Activated T-helper 2 cell treated with anti-CD3 and anti-CD28 coated beads, Interferon-gamma antibody, Interleukin-2, Interleukin-4, amounts not matched to agents 10 μg/mL and 5 μg/mL and 100 μg/mL, durations not matched to agents 14 hours and 24 hours and 36 hours (primary cell): ENCODE measurements at regions not wholly inside any gene's neighbourhood (a gene's known extent, or its start where the extent isn't known, plus 50 kb on each side); places are given as distances from the start of the nearest gene placed in this dataset.

ENCODE experiments used
- DNase-seq: peaks from one replicate; pipeline ENCODE4 v3.0.0; 2021; ENCODE audit warnings: low spot score
- H3K27ac Mint-ChIP-seq: one replicate; pipeline ENCODE4 v1.8.0; 2021; ENCODE audit warnings: mixed read lengths
- H3K27me3 Mint-ChIP-seq: one replicate; pipeline ENCODE4 v1.8.0; 2021; ENCODE audit warnings: low read depth, mixed read lengths
- H3K36me3 Mint-ChIP-seq: one replicate; pipeline ENCODE4 v1.8.0; 2021; ENCODE audit warnings: low read depth, mixed read lengths
- H3K4me1 Mint-ChIP-seq: one replicate; pipeline ENCODE4 v1.8.0; 2021; ENCODE audit warnings: low read depth, mixed read lengths
- H3K4me3 Mint-ChIP-seq: one replicate; pipeline ENCODE4 v1.8.0; 2021; ENCODE audit warnings: low read depth, mild to moderate bottlenecking, moderate library complexity, mixed read lengths
- H3K9me3 Mint-ChIP-seq: one replicate; pipeline ENCODE4 v1.8.0; 2021; ENCODE audit warnings: mixed read lengths
- intact Hi-C: fragments of 100-400 bp; cut with micrococcal nuclease; formaldehyde crosslinking; loops from one replicate; pipeline ENCODE4 v1.15.1; 2023

GRCh38 chr5:158265346-158265745 is 406.4 kb upstream of the CLINT1 start:
- peaks cover 4% of the 10 kb centered on the region for H3K9me3 Mint-ChIP-seq
- no peak overlapping the region for H3K4me3 Mint-ChIP-seq
- intact Hi-C loops = no loop called here
- no peaks in the 10 kb centered on the region for H3K4me1 Mint-ChIP-seq
- H3K27me3 Mint-ChIP-seq = no peaks in the 10 kb centered on the region
- H3K27ac Mint-ChIP-seq = no peak overlapping the region
- H3K36me3 Mint-ChIP-seq = no peaks in the 10 kb centered on the region
- no peak for DNase-seq

- intact Hi-C loops = no loop called here
- DNase-seq = no peak
- Mint-ChIP-seq H3K4me1 (no peaks in the 10 kb centered on the region), H3K27me3 (no peaks in the 10 kb centered on the region), H3K36me3 (no peaks in the 10 kb centered on the region), H3K4me3 (no peak overlapping the region), H3K9me3 (peaks cover 4% of the 10 kb centered on the region), H3K27ac (no peak overlapping the region)
Observed at GRCh38 chr5:158264264-158264663, 405.3 kb upstream of the CLINT1 start.

- no peaks in the 10 kb centered on the region for H3K4me1 Mint-ChIP-seq
- H3K27me3 Mint-ChIP-seq = no peaks in the 10 kb centered on the region
- no peak overlapping the region for H3K4me3 Mint-ChIP-seq
- no peak for DNase-seq
- no peak overlapping the region for H3K27ac Mint-ChIP-seq
- intact Hi-C loops = no loop called here
- H3K9me3 Mint-ChIP-seq = peaks cover 4% of the 10 kb centered on the region
- H3K36me3 Mint-ChIP-seq = no peaks in the 10 kb centered on the region
Observed at GRCh38 chr5:158261674-158262367, 402.9 kb upstream of the CLINT1 start.

GRCh38 chr5:158256096-158256495 is 397.2 kb upstream of the CLINT1 start:
- no peaks in the 10 kb centered on the region for H3K36me3 Mint-ChIP-seq
- no peak for DNase-seq
- no peak overlapping the region for H3K27ac Mint-ChIP-seq
- H3K9me3 Mint-ChIP-seq = peaks cover 4% of the 10 kb centered on the region
- intact Hi-C loops = no loop called here
- no peak overlapping the region for H3K4me3 Mint-ChIP-seq
- H3K27me3 Mint-ChIP-seq = no peaks in the 10 kb centered on the region
- no peaks in the 10 kb centered on the region for H3K4me1 Mint-ChIP-seq

GRCh38 chr5:158255609-158256008 is 396.7 kb upstream of the CLINT1 start:
- no peaks in the 10 kb centered on the region for H3K36me3 Mint-ChIP-seq
- H3K4me3 Mint-ChIP-seq = no peak overlapping the region
- H3K9me3 Mint-ChIP-seq = peaks cover 2% of the 10 kb centered on the region
- intact Hi-C loops = no loop called here
- H3K27ac Mint-ChIP-seq = no peak overlapping the region
- DNase-seq = no peak
- H3K27me3 Mint-ChIP-seq = no peaks in the 10 kb centered on the region
- H3K4me1 Mint-ChIP-seq = no peaks in the 10 kb centered on the region

GRCh38 chr5:158246661-158247060 is 387.7 kb upstream of the CLINT1 start:
- no peak for DNase-seq
- H3K36me3 Mint-ChIP-seq = no peaks in the 10 kb centered on the region
- no peak overlapping the region for H3K27ac Mint-ChIP-seq
- no peaks in the 10 kb centered on the region for H3K4me1 Mint-ChIP-seq
- no peak overlapping the region for H3K4me3 Mint-ChIP-seq
- intact Hi-C loops = no loop called here
- no peaks in the 10 kb centered on the region for H3K9me3 Mint-ChIP-seq
- peaks cover 3% of the 10 kb centered on the region for H3K27me3 Mint-ChIP-seq

GRCh38 chr5:158245513-158245912 is 386.6 kb upstream of the CLINT1 start:
- Mint-ChIP-seq H3K4me3 (no peak overlapping the region), H3K27ac (no peak overlapping the region), H3K9me3 (no peaks in the 10 kb centered on the region), H3K27me3 (peaks cover 3% of the 10 kb centered on the region), H3K4me1 (no peaks in the 10 kb centered on the region), H3K36me3 (no peaks in the 10 kb centered on the region)
- DNase-seq = no peak
- intact Hi-C loops = no loop called here

GRCh38 chr5:158244882-158245281 is 385.9 kb upstream of the CLINT1 start:
- H3K4me3 Mint-ChIP-seq = no peak overlapping the region
- no peaks in the 10 kb centered on the region for H3K9me3 Mint-ChIP-seq
- H3K27ac Mint-ChIP-seq = no peak overlapping the region
- intact Hi-C loops = no loop called here
- H3K27me3 Mint-ChIP-seq = peaks cover 3% of the 10 kb centered on the region
- no peaks in the 10 kb centered on the region for H3K4me1 Mint-ChIP-seq
- H3K36me3 Mint-ChIP-seq = no peaks in the 10 kb centered on the region
- no peak for DNase-seq

GRCh38 chr5:158236511-158237335 is 377.8 kb upstream of the CLINT1 start:
- no peak for DNase-seq
- Mint-ChIP-seq H3K27ac (no peak overlapping the region), H3K4me1 (no peaks in the 10 kb centered on the region), H3K27me3 (no peaks in the 10 kb centered on the region), H3K36me3 (no peaks in the 10 kb centered on the region), H3K4me3 (no peak overlapping the region), H3K9me3 (no peaks in the 10 kb centered on the region)
- intact Hi-C loops = no loop called here

- DNase-seq = no peak
- Mint-ChIP-seq H3K36me3 (no peaks in the 10 kb centered on the region), H3K27ac (no peak overlapping the region), H3K9me3 (no peaks in the 10 kb centered on the region), H3K4me1 (no peaks in the 10 kb centered on the region), H3K27me3 (no peaks in the 10 kb centered on the region), H3K4me3 (no peak overlapping the region)
- intact Hi-C loops = no loop called here
Observed at GRCh38 chr5:158235159-158235547, 376.2 kb upstream of the CLINT1 start.

- Mint-ChIP-seq H3K9me3 (no peaks in the 10 kb centered on the region), H3K27me3 (no peaks in the 10 kb centered on the region), H3K4me3 (no peak overlapping the region), H3K27ac (no peak overlapping the region), H3K36me3 (no peaks in the 10 kb centered on the region), H3K4me1 (no peaks in the 10 kb centered on the region)
- intact Hi-C loops = no loop called here
- no peak for DNase-seq
Observed at GRCh38 chr5:158234323-158235158, 375.6 kb upstream of the CLINT1 start.

GRCh38 chr5:158233735-158234322 is 374.9 kb upstream of the CLINT1 start:
- H3K27ac Mint-ChIP-seq = no peak overlapping the region

More at GRCh38 chr5:158233735-158234322, 374.9 kb upstream of the CLINT1 start:
- no peak overlapping the region for H3K4me3 Mint-ChIP-seq
- intact Hi-C loops = no loop called here
- no peaks in the 10 kb centered on the region for H3K4me1 Mint-ChIP-seq
- no peaks in the 10 kb centered on the region for H3K36me3 Mint-ChIP-seq
- H3K9me3 Mint-ChIP-seq = no peaks in the 10 kb centered on the region
- DNase-seq = no peak
- H3K27me3 Mint-ChIP-seq = no peaks in the 10 kb centered on the region
